ENCODE measurements at regions not wholly inside any gene's neighbourhood (a gene's known extent, or its start where the extent isn't known, plus 50 kb on each side); places are given as distances from the start of the nearest gene placed in this dataset.

GRCh38 chr5:158545949-158546530 lies 553.7 kb downstream of the EBF1 start:
- TF ChIP-seq, protein P1, sequence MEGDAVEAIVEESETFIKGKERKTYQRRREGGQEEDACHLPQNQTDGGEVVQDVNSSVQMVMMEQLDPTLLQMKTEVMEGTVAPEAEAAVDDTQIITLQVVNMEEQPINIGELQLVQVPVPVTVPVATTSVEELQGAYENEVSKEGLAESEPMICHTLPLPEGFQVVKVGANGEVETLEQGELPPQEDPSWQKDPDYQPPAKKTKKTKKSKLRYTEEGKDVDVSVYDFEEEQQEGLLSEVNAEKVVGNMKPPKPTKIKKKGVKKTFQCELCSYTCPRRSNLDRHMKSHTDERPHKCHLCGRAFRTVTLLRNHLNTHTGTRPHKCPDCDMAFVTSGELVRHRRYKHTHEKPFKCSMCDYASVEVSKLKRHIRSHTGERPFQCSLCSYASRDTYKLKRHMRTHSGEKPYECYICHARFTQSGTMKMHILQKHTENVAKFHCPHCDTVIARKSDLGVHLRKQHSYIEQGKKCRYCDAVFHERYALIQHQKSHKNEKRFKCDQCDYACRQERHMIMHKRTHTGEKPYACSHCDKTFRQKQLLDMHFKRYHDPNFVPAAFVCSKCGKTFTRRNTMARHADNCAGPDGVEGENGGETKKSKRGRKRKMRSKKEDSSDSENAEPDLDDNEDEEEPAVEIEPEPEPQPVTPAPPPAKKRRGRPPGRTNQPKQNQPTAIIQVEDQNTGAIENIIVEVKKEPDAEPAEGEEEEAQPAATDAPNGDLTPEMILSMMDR (IDR thresholded peaks at IDR 0.05 in 4 of 5, conservative IDR thresholded peaks at IDR 0.05 in 1 of 5) = no peak
- TF ChIP-seq POLR2A (IDR thresholded peaks at IDR 0.05) = no peak

Measured in gastrocnemius medialis (tissue), 4 donors.